BJ (cell line): ENCODE measurements at regions not wholly inside any gene's neighbourhood (a gene's known extent, or its start where the extent isn't known, plus 50 kb on each side); places are given as distances from the start of the nearest gene placed in this dataset.

Source experiments
- CTCF ChIA-PET: fragments of 350-600 bp; formaldehyde crosslinking; extraction: SDS; loops from one replicate; lab custom pipeline; 2021; ENCODE audit warnings: antibody characterized with exemption, inconsistent platforms; lab: Yijun Ruan, JAX
- POLR2A ChIA-PET: fragments of 300-600 bp; sonication (Branson Sonifier 250); formaldehyde crosslinking; extraction: SDS; loops from one replicate; lab custom pipeline; 2021; ENCODE audit warnings: antibody characterized with exemption; lab: Charles Lee
- DNase-seq: peaks from one replicate; pipeline ENCODE4 v3.0.0-alpha.2; 2011; ENCODE audit warnings: low read depth
- H3K27me3 ChIP-seq: 2 replicates; pipeline ENCODE4 v1.6.0; 2011; ENCODE audit warnings: low read length; ENCODE audit not compliant: control insufficient read depth, insufficient read depth
- H3K36me3 ChIP-seq: 2 replicates; pipeline ENCODE4 v1.5.1; 2011; ENCODE audit warnings: low read length; ENCODE audit not compliant: control insufficient read depth, insufficient read depth
- H3K4me3 ChIP-seq: 2 replicates; pipeline ENCODE4 v1.5.1; 2011; ENCODE audit warnings: low read depth, mild to moderate bottlenecking, control low read depth, low read length
- TF ChIP-seq, protein P1 (sequence below): IDR thresholded peaks from 2 replicates; pipeline ENCODE4 v1.5.1; 2011; ENCODE audit warnings: low read depth, mild to moderate bottlenecking, control low read depth, inconsistent platforms, low read length, moderate library complexity; ENCODE audit not compliant: insufficient read depth

- no peak for DNase-seq
- TF ChIP-seq, protein P1, sequence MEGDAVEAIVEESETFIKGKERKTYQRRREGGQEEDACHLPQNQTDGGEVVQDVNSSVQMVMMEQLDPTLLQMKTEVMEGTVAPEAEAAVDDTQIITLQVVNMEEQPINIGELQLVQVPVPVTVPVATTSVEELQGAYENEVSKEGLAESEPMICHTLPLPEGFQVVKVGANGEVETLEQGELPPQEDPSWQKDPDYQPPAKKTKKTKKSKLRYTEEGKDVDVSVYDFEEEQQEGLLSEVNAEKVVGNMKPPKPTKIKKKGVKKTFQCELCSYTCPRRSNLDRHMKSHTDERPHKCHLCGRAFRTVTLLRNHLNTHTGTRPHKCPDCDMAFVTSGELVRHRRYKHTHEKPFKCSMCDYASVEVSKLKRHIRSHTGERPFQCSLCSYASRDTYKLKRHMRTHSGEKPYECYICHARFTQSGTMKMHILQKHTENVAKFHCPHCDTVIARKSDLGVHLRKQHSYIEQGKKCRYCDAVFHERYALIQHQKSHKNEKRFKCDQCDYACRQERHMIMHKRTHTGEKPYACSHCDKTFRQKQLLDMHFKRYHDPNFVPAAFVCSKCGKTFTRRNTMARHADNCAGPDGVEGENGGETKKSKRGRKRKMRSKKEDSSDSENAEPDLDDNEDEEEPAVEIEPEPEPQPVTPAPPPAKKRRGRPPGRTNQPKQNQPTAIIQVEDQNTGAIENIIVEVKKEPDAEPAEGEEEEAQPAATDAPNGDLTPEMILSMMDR, result no peak
- Histone ChIP-seq H3K27me3 (no peaks in the 10 kb centered on the region), H3K4me3 (no peak overlapping the region), H3K36me3 (no peaks in the 10 kb centered on the region)
- ChIA-PET CTCF (no interaction called here), POLR2A (no interaction called here)
Measured at GRCh38 chr2:189336276-189336975, 104.8 kb upstream of the WDR75 start.

DNA sequence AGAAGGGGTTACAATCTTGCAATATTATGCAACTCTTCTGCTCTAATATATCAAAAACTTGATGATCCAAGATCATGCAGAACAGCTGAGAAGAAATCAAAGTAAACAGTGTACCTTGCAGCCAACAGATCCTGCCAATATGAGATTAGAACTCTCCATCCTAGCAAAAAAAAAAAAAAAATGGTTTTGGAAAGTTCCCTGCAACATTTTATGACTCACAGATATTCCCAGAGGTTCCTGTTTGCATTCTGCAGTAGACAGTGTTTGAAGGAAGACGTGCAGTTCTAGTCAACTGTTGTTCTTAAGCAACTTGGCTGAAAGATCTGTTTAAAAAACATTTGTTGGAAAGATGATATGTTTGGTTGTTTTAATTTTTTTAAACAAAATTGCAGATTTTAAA, 103.6 kb upstream of the WDR75 start:
- no peak overlapping the region for H3K4me3 ChIP-seq
- H3K27me3 ChIP-seq, result no peaks in the 10 kb centered on the region
- CTCF ChIA-PET, result interaction anchor here (1.1 kb wide), 1 partner anchor 50 kb away, joined by 4 read pairs; no protein-coding TSS in a partner anchor

DNA sequence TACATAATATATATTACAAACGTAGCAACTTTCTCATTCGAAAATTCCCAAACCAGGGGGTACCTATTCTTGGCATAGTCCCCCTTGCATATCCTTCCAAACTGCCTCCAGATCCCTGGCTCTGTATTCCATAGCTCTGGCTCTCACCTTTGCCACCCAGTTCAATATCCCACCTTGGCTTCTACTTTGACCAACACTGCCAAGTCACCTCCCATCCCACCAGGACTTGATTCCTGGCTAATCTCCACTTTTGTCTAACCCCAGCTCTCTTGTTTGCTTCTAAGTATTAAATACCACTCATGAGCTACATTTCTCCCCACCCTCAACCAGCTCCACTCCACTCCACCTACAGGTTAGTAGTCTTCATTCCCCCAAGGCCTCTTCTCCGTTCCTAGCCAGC, 103.2 kb upstream of the WDR75 start:
- no peak overlapping the region for H3K4me3 ChIP-seq
- no peak for DNase-seq
- no peaks in the 10 kb centered on the region for H3K36me3 ChIP-seq
- TF ChIP-seq, protein P1, result no peak
- no peaks in the 10 kb centered on the region for H3K27me3 ChIP-seq
- POLR2A ChIA-PET, result no interaction called here
- CTCF ChIA-PET, result interaction anchor here (1.1 kb wide), 1 partner anchor 50 kb away, joined by 4 read pairs; no protein-coding TSS in a partner anchor

More for the DNA sequence above, 103.6 kb upstream of the WDR75 start:
- POLR2A ChIA-PET, result no interaction called here
- H3K36me3 ChIP-seq, result no peaks in the 10 kb centered on the region
- no peak for DNase-seq
- TF ChIP-seq, protein P1, result no peak

DNA sequence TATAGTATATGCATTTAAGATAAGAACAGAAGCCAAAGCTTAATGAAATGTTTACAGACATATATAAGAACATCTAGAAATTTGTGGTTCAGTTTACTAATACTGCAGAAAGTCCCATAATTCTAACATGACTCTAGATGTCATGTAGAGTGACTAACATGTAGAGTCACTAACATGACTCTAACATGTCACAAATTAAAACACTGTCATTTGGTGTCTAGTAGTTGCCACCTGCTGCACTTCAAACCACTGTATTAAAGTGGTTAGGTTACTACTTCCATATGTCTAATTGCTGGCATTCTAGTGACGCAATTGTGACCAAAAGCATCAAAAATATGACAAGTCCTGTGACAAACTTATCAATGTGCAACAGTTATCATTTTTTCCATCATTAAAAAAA, 100.2 kb upstream of the WDR75 start:
- no peak for DNase-seq
- POLR2A ChIA-PET, result no interaction called here
- no peaks in the 10 kb centered on the region for H3K27me3 ChIP-seq
- no peak overlapping the region for H3K4me3 ChIP-seq
- no peaks in the 10 kb centered on the region for H3K36me3 ChIP-seq
- TF ChIP-seq, protein P1, result no peak
- CTCF ChIA-PET, result no interaction called here

- Histone ChIP-seq H3K36me3 (no peaks in the 10 kb centered on the region), H3K27me3 (no peaks in the 10 kb centered on the region), H3K4me3 (no peak overlapping the region)
- TF ChIP-seq, protein P1, result no peak
- CTCF ChIA-PET, result interaction anchor here (0.7 kb wide), 1 partner anchor 103 kb away, joined by 3 read pairs; no protein-coding TSS in a partner anchor
- no peak for DNase-seq
- POLR2A ChIA-PET, result no interaction called here
Measured at GRCh38 chr2:189344043-189344442, 97.2 kb upstream of the WDR75 start.
